ENCODE measurements at regions not wholly inside any gene's neighbourhood (a gene's known extent, or its start where the extent isn't known, plus 50 kb on each side); places are given as distances from the start of the nearest gene placed in this dataset.

GRCh38 chr13:85486663-85487062 is 312.6 kb downstream of the SLITRK6 start:
- H2BK15ac ChIP-seq (ENCODE audit: low read depth, low read length), result no peak overlapping the region
- H3K27ac ChIP-seq (ENCODE audit: insufficient read depth, low read length), result no peak overlapping the region
- POLR2A ChIA-PET (ENCODE audit: unreplicated experiment), result no interaction called here
- no peak overlapping the region for H3K56ac ChIP-seq (ENCODE audit: extremely low read depth, insufficient read depth, low read length)
- H3K4me3 ChIP-seq (ENCODE audit: insufficient read depth, low read depth, low read length), result no peak overlapping the region
- DNase-seq (no peak), ATAC-seq (ENCODE audit: low read depth) (peak; percentile 17; the same call in 1 of the 2 replicates)
- no peaks in the 10 kb centered on the region for H3K9me1 ChIP-seq (ENCODE audit: insufficient read depth, low read length)
- no peak for TF ChIP-seq RCOR1 (IDR thresholded peaks at IDR 0.05; ENCODE audit: insufficient replicate concordance, low read length)
- no peak for TF ChIP-seq RFX5 (IDR thresholded peaks at IDR 0.05; ENCODE audit: low read depth, low read length)
- TF ChIP-seq NFE2L2 (IDR thresholded peaks at IDR 0.05; ENCODE audit: low read depth, low read length), result no peak
- no peak for TF ChIP-seq FOS (IDR thresholded peaks at IDR 0.05; ENCODE audit: low read depth, low read length)
- no peak for TF ChIP-seq SMC3 (IDR thresholded peaks at IDR 0.05; ENCODE audit: low read depth, low read length)
- no peak overlapping the region for H2BK5ac ChIP-seq (ENCODE audit: low read depth, low read length, poor library complexity, severe bottlenecking)
- no peaks in the 10 kb centered on the region for H3K36me3 ChIP-seq (ENCODE audit: control insufficient read depth, insufficient read depth, low read length)
- H4K8ac ChIP-seq (ENCODE audit: low read depth in 2 of 2, low read length in 2 of 2), result no peak overlapping the region
- no peak overlapping the region for H3K4me2 ChIP-seq (ENCODE audit: low read depth, low read length)
- in situ Hi-C loops (cut with MboI; ENCODE audit: low sequenced_read_pairs), result no loop called here
- H3K14ac ChIP-seq (replicated peaks; ENCODE audit: low read depth, low read length), result no peak overlapping the region
- H3K9me3 ChIP-seq (ENCODE audit: control insufficient read depth, insufficient read depth, low read length), result no peaks in the 10 kb centered on the region
- no peak overlapping the region for H4K91ac ChIP-seq (ENCODE audit: insufficient read depth, low read depth, low read length)
- H3K4ac ChIP-seq (ENCODE audit: low read depth, low read length), result no peak overlapping the region
- no peak overlapping the region for H2AK5ac ChIP-seq (ENCODE audit: low read depth, low read length)
- H3K18ac ChIP-seq (ENCODE audit: low read depth, low read length), result no peak overlapping the region
- 0 out of 2 replicates have a peak, but pooled peaks cover under 1% of the 10 kb centered on the region for H3K4me1 ChIP-seq (ENCODE audit: control insufficient read depth, insufficient read depth, low read length)
- no peak overlapping the region for H2BK20ac ChIP-seq (ENCODE audit: low read depth, low read length)
- H3K79me1 ChIP-seq (ENCODE audit: low read depth in 1 of 2, low read length in 2 of 2), result no peaks in the 10 kb centered on the region
- CTCF ChIA-PET, result no interaction called here
- no peak overlapping the region for H2AK9ac ChIP-seq (replicated peaks; ENCODE audit: low read depth, low read length, poor library complexity)
- intact Hi-C loops (cut with micrococcal nuclease), result no loop called here
- H4K5ac ChIP-seq (ENCODE audit: low read depth, low read length), result no peak overlapping the region
- no peak overlapping the region for H3K23ac ChIP-seq (ENCODE audit: low read depth, low read length)
- no peak overlapping the region for H2AFZ ChIP-seq (replicated peaks; ENCODE audit: low read length, poor library complexity)
- dilution Hi-C loops (cut with HindIII; ENCODE audit: low sequenced_read_pairs, unreplicated experiment), result no loop called here
- no peaks in the 10 kb centered on the region for H3K27me3 ChIP-seq (ENCODE audit: control insufficient read depth, insufficient read depth, low read length)
- H2BK120ac ChIP-seq (ENCODE audit: low read depth, low read length), result no peak overlapping the region
- no TSS peak for BruUV-seq (replicated peaks)
- no peak overlapping the region for H3K9ac ChIP-seq (ENCODE audit: low read depth, low read length)
- no peaks in the 10 kb centered on the region for H4K20me1 ChIP-seq (ENCODE audit: insufficient read depth, low read length)

All from IMR-90 (cell line).